ENCODE measurements at regions not wholly inside any gene's neighbourhood (a gene's known extent, or its start where the extent isn't known, plus 50 kb on each side); places are given as distances from the start of the nearest gene placed in this dataset.

- peaks cover 0 to 11% (median 4%) of the 10 kb centered on the region in 7 donors for H3K27me3 ChIP-seq
- ATAC-seq (no peak), DNase-seq (no peak)
- no peak overlapping the region for H3K4me3 ChIP-seq
- H3K9me3 ChIP-seq, result peaks cover 0 to 11% (median 0%) of the 10 kb centered on the region in 11 donors
- intact Hi-C loops (cut with DNase I), result no loop called here
- no peak for TF ChIP-seq CTCF (IDR thresholded peaks at IDR 0.05)
- no peaks in the 10 kb centered on the region for H3K36me3 ChIP-seq
- no peaks in the 10 kb centered on the region for H3K4me1 ChIP-seq
- 70 to 85% methylated on average over 4 of the region's 4 CpGs for WGBS, 2 donors
- no peak overlapping the region for H3K27ac ChIP-seq
Measured at GRCh38 chr1:157226739-157227138, 88.5 kb upstream of the ETV3 start.

GRCh38 chr1:157219600-157219999 lies 81.4 kb upstream of the ETV3 start:
- Histone ChIP-seq H3K27me3 (peaks cover 0 to 41% (median 15%) of the 10 kb centered on the region in 7 donors), H3K27ac (no peak overlapping the region), H3K4me1 (no peaks in the 10 kb centered on the region), H3K9me3 (peaks cover 0 to 11% (median 1%) of the 10 kb centered on the region in 11 donors), H3K4me3 (no peak overlapping the region), H3K36me3 (no peaks in the 10 kb centered on the region)
- 32 to 38% methylated on average over 2 of the region's 2 CpGs for WGBS, 2 donors
- DNase-seq (no peak), ATAC-seq (no peak)
- no peak for TF ChIP-seq CTCF (IDR thresholded peaks at IDR 0.05)
- intact Hi-C loops (cut with DNase I), result no loop called here

GRCh38 chr1:157219182-157219581 lies 81.0 kb upstream of the ETV3 start:
- H3K27ac ChIP-seq, result no peak overlapping the region
- H3K27me3 ChIP-seq, result peaks cover 0 to 41% (median 15%) of the 10 kb centered on the region in 7 donors
- TF ChIP-seq CTCF (IDR thresholded peaks at IDR 0.05), result no peak
- DNase-seq (no peak), ATAC-seq (no peak)
- no peaks in the 10 kb centered on the region for H3K4me1 ChIP-seq
- intact Hi-C loops (cut with DNase I), result no loop called here
- H3K36me3 ChIP-seq, result no peaks in the 10 kb centered on the region
- H3K4me3 ChIP-seq, result no peak overlapping the region
- H3K9me3 ChIP-seq, result peaks cover 0 to 15% (median 6%) of the 10 kb centered on the region in 11 donors
- 82 to 85% methylated on average over 4 of the region's 4 CpGs for WGBS, 2 donors

- Histone ChIP-seq H3K27me3 (peaks cover 0 to 38% (median 15%) of the 10 kb centered on the region in 7 donors), H3K4me3 (no peak overlapping the region), H3K27ac (no peak overlapping the region), H3K36me3 (no peaks in the 10 kb centered on the region), H3K4me1 (no peaks in the 10 kb centered on the region), H3K9me3 (peaks cover 0 to 20% (median 11%) of the 10 kb centered on the region in 11 donors)
- intact Hi-C loops (cut with DNase I), result no loop called here
- TF ChIP-seq CTCF (IDR thresholded peaks at IDR 0.05), result no peak
- no peak for ATAC-seq
- no peak for DNase-seq
- WGBS, 2 donors, result 59 to 68% methylated on average over 6 of the region's 6 CpGs
Measured at GRCh38 chr1:157218671-157219070, 80.5 kb upstream of the ETV3 start.
